HCT116 (cell line): ENCODE measurements at regions not wholly inside any gene's neighbourhood (a gene's known extent, or its start where the extent isn't known, plus 50 kb on each side); places are given as distances from the start of the nearest gene placed in this dataset.
"Not testable (repeated sequence)": the region's sequence is repeated elsewhere in the genome, so short reads cannot be mapped to it uniquely, and the experiment has no call there.

Experiments
- ATAC-seq: fragments of 200-7000 bp; cut with Tn5 transposase; 2 replicates; pipeline ENCODE4 v1.9.1; 2020; ENCODE audit warnings: mild to moderate bottlenecking, moderate library complexity
- BruUV-seq: library from RNA; stranded (reverse); fragments of 400-500 nt; replicated peaks from 2 replicates; lab custom pipeline; 2021; lab: Mats Ljungman, UMichigan
- CTCF ChIA-PET: fragments of 300-600 bp; sonication (Branson Sonifier 250); formaldehyde crosslinking; loops from one replicate; lab custom pipeline; 2021; ENCODE audit warnings: antibody characterized with exemption; lab: Charles Lee
- POLR2A ChIA-PET: fragments of 300-600, 350-600 bp; sonication (Branson Sonifier 250); formaldehyde crosslinking; loops from one replicate; lab custom pipeline; 2021; ENCODE audit warnings: antibody characterized with exemption; lab: Charles Lee
- RAD21 ChIA-PET, 2 experiments: fragments of 300-600 bp; sonication (Branson Sonifier 250); formaldehyde crosslinking; loops; one replicate each; lab custom pipeline; 2023; ENCODE audit warnings: low total read pairs in 2 of 2; ENCODE audit not compliant: uncharacterized antibody in 2 of 2, unreplicated experiment in 2 of 2, low non-redundant PET in 1 of 2; lab: Charles Lee
- DNase-seq: peaks from one replicate; pipeline ENCODE4 v3.0.0-alpha.2; 2010; ENCODE audit warnings: low read depth, low spot score
- H2AFZ ChIP-seq: fragments of 200-600 bp; shearing (Covaris generic), sonication (generic); 2 replicates; pipeline ENCODE4 v1.6.1; 2017; ENCODE audit warnings: low read depth, mixed run types, mixed read lengths, antibody characterized with exemption, low read length; ENCODE audit not compliant: poor library complexity, severe bottlenecking
- H3K27ac ChIP-seq: 2 replicates; pipeline ENCODE4 v1.5.1; 2012; ENCODE audit warnings: low read depth, low read length
- H3K27me3 ChIP-seq: fragments of 200-600 bp; sonication (generic); 2 replicates; pipeline ENCODE4 v1.6.1; 2016; ENCODE audit warnings: mixed run types, low read length, mixed read lengths; ENCODE audit not compliant: insufficient read depth
- H3K36me3 ChIP-seq, 2 experiments: fragments of 200-500 bp in 1 of 2; fragments of 200-600 bp in 1 of 2; sonication (Bioruptor generic) in 1 of 2; sonication (generic) in 1 of 2; 2 replicates each; pipeline versions ENCODE4 v1.5.1 to v1.6.1; 2014 to 2016; ENCODE audit warnings: low read length in 2 of 2, inconsistent platforms in 1 of 2, mixed read lengths in 1 of 2, mixed run types in 1 of 2; ENCODE audit not compliant: insufficient read depth in 2 of 2, control insufficient read depth in 1 of 2
- H3K4me1 ChIP-seq, 2 experiments: fragments of 200-600 bp in 1 of 2; sonication (generic) in 1 of 2; 2 replicates each; pipeline versions ENCODE4 v1.5.1 to v1.6.1; 2012 to 2017; ENCODE audit warnings: low read length in 2 of 2, inconsistent platforms in 1 of 2, mild to moderate bottlenecking in 1 of 2, mixed read lengths in 1 of 2, mixed run types in 1 of 2, moderate library complexity in 1 of 2; ENCODE audit not compliant: insufficient read depth in 2 of 2, control insufficient read depth in 1 of 2
- H3K4me2 ChIP-seq: fragments of 200-600 bp; sonication (generic); 2 replicates; pipeline ENCODE4 v1.6.1; 2017; ENCODE audit warnings: mixed run types, low read length, mixed read lengths
- H3K4me3 ChIP-seq, 2 experiments: fragments of 200-600 bp in 1 of 2; sonication (generic) in 1 of 2; replicated peaks in 1 of 2; 2 replicates each; pipeline ENCODE4 v1.5.1; 2011 to 2016; ENCODE audit warnings: low read length in 2 of 2, control low read depth in 1 of 2, low read depth in 1 of 2, mild to moderate bottlenecking in 1 of 2, mixed read lengths in 1 of 2, mixed run types in 1 of 2
- H3K79me2 ChIP-seq: fragments of 200-600 bp; sonication (generic); 2 replicates; pipeline ENCODE4 v1.6.1; 2017; ENCODE audit warnings: mild to moderate bottlenecking, mixed run types, low read length, moderate library complexity, mixed read lengths; ENCODE audit not compliant: insufficient read depth
- H3K9ac ChIP-seq: fragments of 200-600 bp; sonication (generic); 2 replicates; pipeline ENCODE4 v1.6.1; 2016; ENCODE audit warnings: low read length, mixed read lengths
- H3K9me2 ChIP-seq: fragments of 200-600 bp; sonication (generic), shearing (Covaris generic); 2 replicates; pipeline ENCODE4 v1.6.1; 2017; ENCODE audit warnings: mixed run types, mild to moderate bottlenecking, moderate library complexity; ENCODE audit not compliant: insufficient read depth
- H3K9me3 ChIP-seq, 2 experiments: fragments of 200-500 bp in 1 of 2; fragments of 200-600 bp in 1 of 2; sonication (Bioruptor generic) in 1 of 2; sonication (generic) in 1 of 2; 2 replicates each; pipeline ENCODE4 v1.6.1; 2014 to 2017; ENCODE audit warnings: low read length in 2 of 2, mixed read lengths in 2 of 2, inconsistent platforms in 1 of 2, low read depth in 1 of 2, mild to moderate bottlenecking in 1 of 2, mixed run types in 1 of 2, moderate library complexity in 1 of 2; ENCODE audit not compliant: control insufficient read depth in 1 of 2, insufficient read depth in 1 of 2
- H4K20me1 ChIP-seq: fragments of 200-600 bp; sonication (generic), shearing (Covaris generic); 2 replicates; pipeline ENCODE4 v1.6.1; 2017; ENCODE audit warnings: mixed run types, mild to moderate bottlenecking, moderate library complexity; ENCODE audit not compliant: insufficient read depth
- CBX3 ChIP-seq: IDR thresholded peaks from 2 replicates; pipeline ENCODE4 v1.6.1; 2012; ENCODE audit warnings: low read depth
- EGR1 ChIP-seq: IDR thresholded peaks from 2 replicates; pipeline ENCODE4 v1.6.1; 2012; ENCODE audit warnings: low read depth
- ELF1 ChIP-seq: IDR thresholded peaks from 2 replicates; pipeline ENCODE4 v1.6.1; 2012; ENCODE audit warnings: low read depth, borderline replicate concordance
- FOSL1 ChIP-seq: IDR thresholded peaks from 2 replicates; pipeline ENCODE4 v1.6.1; 2012; ENCODE audit warnings: low read depth
- JUND ChIP-seq: IDR thresholded peaks from 2 replicates; pipeline ENCODE4 v1.6.1; 2012
- MAX ChIP-seq: IDR thresholded peaks from 2 replicates; pipeline ENCODE4 v1.6.1; 2012
- REST ChIP-seq: IDR thresholded peaks from 2 replicates; pipeline ENCODE4 v1.6.1; 2012; ENCODE audit warnings: low read depth
- SIN3A ChIP-seq: IDR thresholded peaks from 2 replicates; pipeline ENCODE4 v1.6.1; 2012; ENCODE audit warnings: low read depth
- SRF ChIP-seq: IDR thresholded peaks from 2 replicates; pipeline ENCODE4 v1.6.1; 2012; ENCODE audit warnings: low read depth
- TCF7L2 ChIP-seq: IDR thresholded peaks from 2 replicates; pipeline ENCODE4 v1.7.0; 2011; ENCODE audit warnings: borderline replicate concordance, inconsistent platforms; ENCODE audit not compliant: insufficient read depth, insufficient read length; ENCODE audit errors: extremely low read depth
- YY1 ChIP-seq: IDR thresholded peaks from 2 replicates; pipeline ENCODE4 v1.6.1; 2011; ENCODE audit warnings: low read length, low read depth, moderate library complexity, mild to moderate bottlenecking; ENCODE audit not compliant: insufficient replicate concordance; ENCODE audit errors: extremely low read depth
- ZFX ChIP-seq: fragments of 450-650 bp; IDR thresholded peaks from 2 replicates; pipeline ENCODE4 v1.6.1; 2017
- ZNF274 ChIP-seq: fragments of 200-500 bp; sonication (Bioruptor generic); IDR thresholded peaks from 2 replicates; pipeline ENCODE4 v1.6.1; 2014; ENCODE audit warnings: mild to moderate bottlenecking, low read depth, low read length, inconsistent platforms
- intact Hi-C: fragments of 100-400 bp; cut with micrococcal nuclease; formaldehyde crosslinking; loops from 2 replicates; pipeline ENCODE4 v1.10.0; 2022

- RAD21 ChIA-PET = no interaction called here
- POLR2A ChIA-PET = no interaction called here
- H3K27me3 ChIP-seq = no peaks in the 10 kb centered on the region
- no peak overlapping the region for H3K27ac ChIP-seq
- no peak overlapping the region for H3K4me2 ChIP-seq
- no peak overlapping the region for H3K9ac ChIP-seq
- no peaks in the 10 kb centered on the region for H3K9me2 ChIP-seq
- no peaks in the 10 kb centered on the region for H3K36me3 ChIP-seq
- no peak overlapping the region for H3K4me3 ChIP-seq
- H3K4me1 ChIP-seq = no peaks in the 10 kb centered on the region
- CTCF ChIA-PET = no interaction called here
- no peaks in the 10 kb centered on the region for H3K9me3 ChIP-seq
- no peak for ATAC-seq
- intact Hi-C loops = no loop called here
- BruUV-seq = no TSS peak
- TF ChIP-seq MAX (no peak), SIN3A (no peak), TCF7L2 (no peak), ZFX (no peak), CBX3 (no peak), ZNF274 (no peak), YY1 (no peak), ELF1 (no peak), JUND (no peak), SRF (no peak), EGR1 (no peak), FOSL1 (no peak)
- TF ChIP-seq, all 23 proteins: peak for 0
- DNase-seq = no peak
- H3K79me2 ChIP-seq = no peaks in the 10 kb centered on the region
- H4K20me1 ChIP-seq = no peaks in the 10 kb centered on the region
- H2AFZ ChIP-seq = no peak overlapping the region
Observed at GRCh38 chr7:115177823-115178222, 255.9 kb downstream of the MDFIC start.

- BruUV-seq = no TSS peak
- POLR2A ChIA-PET = no interaction called here
- H3K4me2 ChIP-seq = no peak overlapping the region
- H3K9me2 ChIP-seq = no peaks in the 10 kb centered on the region
- no peaks in the 10 kb centered on the region for H3K79me2 ChIP-seq
- TF ChIP-seq FOSL1 (no peak), MAX (no peak), REST (no peak), ELF1 (no peak)
- ATAC-seq (no peak), DNase-seq (no peak)
- H3K27ac ChIP-seq = no peak overlapping the region
- no peaks in the 10 kb centered on the region for H3K4me1 ChIP-seq
- CTCF ChIA-PET = no interaction called here
- intact Hi-C loops = no loop called here
- no peak overlapping the region for H3K4me3 ChIP-seq
- no peaks in the 10 kb centered on the region for H3K36me3 ChIP-seq
- H4K20me1 ChIP-seq = no peaks in the 10 kb centered on the region
- RAD21 ChIA-PET = no interaction called here
- no peak overlapping the region for H3K9ac ChIP-seq
- no peaks in the 10 kb centered on the region for H3K9me3 ChIP-seq
- H2AFZ ChIP-seq = no peak overlapping the region
- no peaks in the 10 kb centered on the region for H3K27me3 ChIP-seq
Observed at GRCh38 chr7:115177103-115177502, 255.2 kb downstream of the MDFIC start.

- H3K36me3 ChIP-seq, H3K9ac ChIP-seq, BruUV-seq, H3K27ac ChIP-seq, H3K9me2 ChIP-seq, H4K20me1 ChIP-seq, H3K4me3 ChIP-seq, intact Hi-C loops, ATAC-seq, H2AFZ ChIP-seq, H3K27me3 ChIP-seq, H3K4me2 ChIP-seq, H3K9me3 ChIP-seq, RAD21 ChIA-PET, POLR2A ChIA-PET, DNase-seq, H3K79me2 ChIP-seq, H3K4me1 ChIP-seq, CTCF ChIA-PET: not testable (repeated sequence)
Observed at GRCh38 chr7:115172397-115172796, 250.5 kb downstream of the MDFIC start.
